A549 (cell line): ENCODE measurements at regions not wholly inside any gene's neighbourhood (a gene's known extent, or its start where the extent isn't known, plus 50 kb on each side); places are given as distances from the start of the nearest gene placed in this dataset.
A peak's percentile ranks its signal among the peaks of the same experiment; 100 is the strongest.

Source experiments
- ATAC-seq, 2 experiments: fragments of 200-7000 bp in 1 of 2; fragments of >200 bp in 1 of 2; cut with Nextera tagmentation in 1 of 2; cut with Tn5 transposase in 1 of 2; 3 replicates each; pipeline versions ENCODE4 v1.8.0 to v1.9.1; 2018 to 2020; ENCODE audit warnings: mild to moderate bottlenecking in 1 of 2, moderate library complexity in 1 of 2
- CTCF ChIA-PET: fragments of 300-600 bp; sonication (Branson Sonifier 250); formaldehyde crosslinking; extraction: SDS; loops from one replicate; lab custom pipeline; 2021; ENCODE audit warnings: antibody characterized with exemption, inconsistent platforms; lab: Yijun Ruan, JAX
- POLR2A ChIA-PET: fragments of 350-600 bp; formaldehyde crosslinking; extraction: SDS; loops from one replicate; lab custom pipeline; 2021; ENCODE audit warnings: antibody characterized with exemption, inconsistent platforms; lab: Yijun Ruan, JAX
- DNase-seq, 2 experiments: peaks; one replicate each; pipeline versions ENCODE4 v3.0.0 to v3.0.0-alpha.2; 2011 to 2016; ENCODE audit warnings: low read depth in 1 of 2, low spot score in 1 of 2
- FAIRE-seq: peaks from 2 replicates; lab custom pipeline; 2011; peaks lifted over from hg19 to GRCh38; lab: Jason Lieb, UNC
- H3K27ac ChIP-seq, 2 experiments: fragments of >200 bp; sonication (Bioruptor Twin); formaldehyde crosslinking; 3 replicates each; pipeline ENCODE4 v1.5.1; 2016 to 2017
- H3K4me1 ChIP-seq: fragments of >200 bp; sonication (Bioruptor Twin); formaldehyde crosslinking; 3 replicates; pipeline ENCODE4 v1.6.1; 2016
- H3K4me2 ChIP-seq: fragments of >200 bp; sonication (Bioruptor Twin); formaldehyde crosslinking; 3 replicates; pipeline ENCODE4 v1.6.1; 2016
- H3K4me3 ChIP-seq: fragments of >200 bp; sonication (Bioruptor Twin); formaldehyde crosslinking; 3 replicates; pipeline ENCODE4 v1.5.1; 2016
- H3K9me3 ChIP-seq: fragments of >200 bp; sonication (Bioruptor Twin); formaldehyde crosslinking; 3 replicates; pipeline ENCODE4 v1.6.1; 2016
- CBX2 ChIP-seq: fragments of 200-600 bp; sonication (generic); IDR thresholded peaks from 2 replicates; pipeline ENCODE4 v1.6.1; 2016; ENCODE audit warnings: low read depth, mild to moderate bottlenecking, borderline replicate concordance
- CBX8 ChIP-seq: fragments of 200-600 bp; sonication (generic); IDR thresholded peaks from 2 replicates; pipeline ENCODE4 v1.6.1; 2016
- CEBPB ChIP-seq, 2 experiments: fragments of >200 bp in 1 of 2; sonication (Bioruptor Twin) in 1 of 2; formaldehyde crosslinking in 1 of 2; IDR thresholded peaks; 2 replicates each; pipeline ENCODE4 v1.6.1; 2012 to 2016
- CHD4 ChIP-seq: fragments of 200-600 bp; sonication (generic); IDR thresholded peaks from 2 replicates; pipeline ENCODE4 v1.6.1; 2016; ENCODE audit warnings: antibody characterized with exemption, mild to moderate bottlenecking, borderline replicate concordance
- EHMT2 ChIP-seq: fragments of 200-600 bp; sonication (generic); IDR thresholded peaks from 2 replicates; pipeline ENCODE4 v1.6.1; 2016; ENCODE audit warnings: antibody characterized with exemption, low read depth, mild to moderate bottlenecking, moderate library complexity
- FOSB ChIP-seq: fragments of 250-450 bp; sonication (Bioruptor Pico); IDR thresholded peaks from 2 replicates; pipeline ENCODE4 v1.5.0; 2020; ENCODE audit warnings: mild to moderate bottlenecking, moderate library complexity
- FOSL2 ChIP-seq, 2 experiments: fragments of 450-650 bp in 1 of 2; fragments of >200 bp in 1 of 2; sonication (Bioruptor Twin) in 1 of 2; formaldehyde crosslinking; IDR thresholded peaks; 2 replicates each; pipeline versions ENCODE4 v1.5.0 to v1.6.1; 2016 to 2020; ENCODE audit warnings: mild to moderate bottlenecking in 1 of 2, moderate library complexity in 1 of 2
- HES2 ChIP-seq: fragments of >200 bp; sonication (Bioruptor Twin); formaldehyde crosslinking; IDR thresholded peaks from 2 replicates; pipeline ENCODE4 v1.6.1; 2016
- HOXB5 ChIP-seq: fragments of 250-450 bp; sonication (Bioruptor Pico); IDR thresholded peaks from 2 replicates; pipeline ENCODE4 v1.5.0; 2020; ENCODE audit warnings: mild to moderate bottlenecking, moderate library complexity
- MYC ChIP-seq: IDR thresholded peaks from 2 replicates; pipeline ENCODE4 v1.6.1; 2012; ENCODE audit warnings: mild to moderate bottlenecking, inconsistent platforms, low read length, improper control_type of control experiment, borderline replicate concordance
- RCOR1 ChIP-seq: fragments of 150-350 bp; IDR thresholded peaks from 2 replicates; pipeline ENCODE4 v1.6.1; 2014; ENCODE audit warnings: antibody characterized with exemption, low read length, low read depth
- REST ChIP-seq: fragments of 200-600 bp; sonication (generic); IDR thresholded peaks from 2 replicates; pipeline ENCODE4 v1.6.1; 2016; ENCODE audit warnings: antibody characterized with exemption, mild to moderate bottlenecking, moderate library complexity
- ZFP36 ChIP-seq: fragments of 450-650 bp; IDR thresholded peaks from 2 replicates; pipeline ENCODE4 v1.6.1; 2014; ENCODE audit warnings: borderline replicate concordance; ENCODE audit not compliant: partially characterized antibody
- WGBS: methylation state at CpG from one replicate; pipeline ENCODE4 v1.1.6; 2017; ENCODE audit errors: missing lambda C conversion rate; 5-methylcytosine and 5-hydroxymethylcytosine counted together

- WGBS, result 46% methylated on average over 2 of the region's 2 CpGs
- Histone ChIP-seq H3K9me3 (no peaks in the 10 kb centered on the region), H3K4me1 (peaks cover 10% of the 10 kb centered on the region; the same call in 1 of the 3 replicates), H3K27ac (no peak overlapping the region), H3K4me2 (no peak overlapping the region), H3K4me3 (no peak overlapping the region)
- CTCF ChIA-PET, result no interaction called here
- no peak for DNase-seq
- POLR2A ChIA-PET, result no interaction called here
- ATAC-seq, result no peak
- FAIRE-seq, result no peak
- TF ChIP-seq CBX8, result no peak
- TF ChIP-seq, all 56 proteins: peak for 0
Observed at GRCh38 chr10:36946598-36946997, 178.8 kb upstream of the ANKRD30A start.

- CTCF ChIA-PET, result interaction anchor here (0.6 kb wide), 1 partner anchor 26 kb away, joined by 4 read pairs; no protein-coding TSS in a partner anchor
- ATAC-seq (no peak), FAIRE-seq (no peak), DNase-seq (no peak)
- POLR2A ChIA-PET, result no interaction called here
- H3K4me3 ChIP-seq, result no peak overlapping the region
- H3K4me2 ChIP-seq, result no peak overlapping the region
- 61% methylated on average over 12 of the region's 12 CpGs for WGBS
- H3K4me1 ChIP-seq, result 0 out of 3 replicates have a peak, but pooled peaks cover 3% of the 10 kb centered on the region
- H3K27ac ChIP-seq, result no peak overlapping the region
- H3K9me3 ChIP-seq, result no peaks in the 10 kb centered on the region
- TF ChIP-seq MYC (no peak), CBX2 (no peak), FOSL2 (IDR thresholded peaks at IDR 0.05) (no peak), FOSL2 (CRISPR knock-in tag; IDR thresholded peaks at IDR 0.05) (no peak), HOXB5 (no peak), ZFP36 (no peak), HES2 (no peak), REST (no peak)
Observed at GRCh38 chr10:36943544-36943943, 181.9 kb upstream of the ANKRD30A start.

- CTCF ChIA-PET, result no interaction called here
- FAIRE-seq (no peak), DNase-seq (no peak), ATAC-seq (no peak)
- H3K4me1 ChIP-seq, result 0 out of 3 replicates have a peak, but pooled peaks cover 3% of the 10 kb centered on the region
- no peak overlapping the region for H3K27ac ChIP-seq
- 83% methylated on average over 8 of the region's 8 CpGs for WGBS
- H3K4me2 ChIP-seq, result no peak overlapping the region
- H3K4me3 ChIP-seq, result no peak overlapping the region
- H3K9me3 ChIP-seq, result no peaks in the 10 kb centered on the region
- TF ChIP-seq FOSB (CRISPR knock-in tag), result no peak
- TF ChIP-seq CBX2, result no peak
- TF ChIP-seq HOXB5, result no peak
- no peak for TF ChIP-seq EHMT2
- TF ChIP-seq RCOR1, result no peak
- POLR2A ChIA-PET, result no interaction called here
Observed at GRCh38 chr10:36942616-36943015, 182.8 kb upstream of the ANKRD30A start.

DNA sequence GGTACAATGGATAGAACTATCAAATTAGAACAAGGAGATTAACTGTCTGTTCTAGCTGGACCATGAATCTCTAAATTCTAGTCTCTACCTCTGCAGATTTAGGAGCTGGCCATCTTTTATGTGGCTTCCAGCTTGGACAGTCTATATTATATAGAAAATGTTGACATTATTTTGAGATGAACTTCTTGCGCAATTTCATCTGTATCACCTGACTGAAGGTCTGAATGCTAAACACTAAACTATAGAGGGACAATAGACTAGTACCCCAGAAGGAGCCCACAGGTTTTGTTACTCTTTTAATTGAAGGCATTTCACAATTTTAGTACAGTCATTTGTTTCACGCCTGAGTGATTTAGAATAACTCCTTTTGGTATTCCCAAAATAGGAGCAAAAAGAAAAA lies 222.4 kb upstream of the ANKRD30A start:
- ChIA-PET POLR2A (no interaction called here), CTCF (interaction anchor here (1.4 kb wide), 1 partner anchor 852 kb away, joined by 5 read pairs; no protein-coding TSS in a partner anchor)
- TF ChIP-seq FOSL2 (IDR thresholded peaks at IDR 0.05), result no peak
- no peak for TF ChIP-seq FOSL2 (CRISPR knock-in tag; IDR thresholded peaks at IDR 0.05)
- TF ChIP-seq CHD4, result no peak
- TF ChIP-seq CEBPB (IDR thresholded peaks at IDR 0.05), result peak; percentile 63 to 82; a peak in 3 of 4 replicates
- ATAC-seq (no peak), DNase-seq (no peak), FAIRE-seq (no peak)
- no peak overlapping the region for H3K4me2 ChIP-seq
- H3K9me3 ChIP-seq, result no peaks in the 10 kb centered on the region
- no peak overlapping the region for H3K27ac ChIP-seq
- 77% methylated on average over 2 of the region's 2 CpGs for WGBS
- H3K4me1 ChIP-seq, result no peaks in the 10 kb centered on the region; the same call in 2 of the 3 replicates
- H3K4me3 ChIP-seq, result no peak overlapping the region
